GM19328 (cell line): ENCODE measurements at regions not wholly inside any gene's neighbourhood (a gene's known extent, or its start where the extent isn't known, plus 50 kb on each side); places are given as distances from the start of the nearest gene placed in this dataset.
"Not testable (repeated sequence)": the region's sequence is repeated elsewhere in the genome, so short reads cannot be mapped to it uniquely, and the experiment has no call there.

Source experiments
- ATAC-seq: cut with Tn5 transposase; IDR thresholded peaks from one replicate; pipeline ENCODE4 v1.9.1; 2021; ENCODE audit warnings: mild to moderate bottlenecking, moderate library complexity; ENCODE audit not compliant: unreplicated experiment

DNA sequence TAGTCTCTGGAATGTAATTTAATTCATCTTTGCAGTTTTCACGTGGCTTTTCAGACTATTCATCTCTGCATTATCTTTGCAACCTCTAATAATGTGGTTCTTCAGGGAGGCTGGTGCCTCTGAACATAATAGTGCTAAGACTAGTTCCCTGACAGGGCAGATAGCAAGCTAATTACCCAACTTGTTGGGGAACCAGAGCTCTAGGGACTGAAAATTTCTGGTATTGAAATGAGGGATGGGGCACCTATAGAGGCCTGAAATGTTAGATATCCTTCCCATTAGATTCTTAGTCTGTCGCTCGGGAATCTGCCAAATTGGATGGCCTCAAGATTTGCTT, 693.6 kb upstream of the MAP3K7 start:
- ATAC-seq = no peak

DNA sequence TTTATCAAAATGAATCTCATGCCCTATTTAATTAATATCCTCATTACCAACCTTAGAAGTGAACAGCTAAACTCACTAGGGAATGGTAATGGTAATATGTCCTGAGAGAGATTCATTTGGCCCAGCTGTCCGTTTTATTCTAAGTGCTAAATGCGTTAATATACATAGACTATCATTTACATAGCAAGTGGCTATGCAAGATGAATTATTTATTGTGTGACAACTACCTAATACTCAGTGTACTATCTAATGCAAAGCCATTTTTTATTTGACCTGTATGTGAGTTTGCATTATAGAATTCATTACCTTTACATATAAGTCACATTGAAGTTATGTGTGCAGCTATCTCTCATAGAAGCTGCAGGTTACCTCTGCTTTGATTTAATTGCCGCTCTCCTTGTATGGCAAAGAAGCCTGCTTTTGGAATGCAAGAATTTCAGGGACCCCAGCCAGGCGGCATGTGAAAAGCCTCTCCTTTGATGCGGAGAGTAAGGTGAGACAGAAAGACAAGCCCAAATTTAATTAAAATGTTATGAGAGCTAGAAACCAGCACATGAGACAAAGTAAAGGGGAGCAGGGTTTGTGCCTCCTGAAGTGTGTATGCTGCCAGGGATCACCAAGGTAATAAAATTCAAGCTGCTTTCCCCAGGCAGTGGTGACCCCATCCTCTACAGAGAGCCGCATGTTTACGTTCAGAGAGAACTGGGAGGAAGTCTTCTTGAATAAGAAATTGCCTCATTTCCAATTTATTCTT, 693.0 kb upstream of the MAP3K7 start:
- no peak for ATAC-seq

DNA sequence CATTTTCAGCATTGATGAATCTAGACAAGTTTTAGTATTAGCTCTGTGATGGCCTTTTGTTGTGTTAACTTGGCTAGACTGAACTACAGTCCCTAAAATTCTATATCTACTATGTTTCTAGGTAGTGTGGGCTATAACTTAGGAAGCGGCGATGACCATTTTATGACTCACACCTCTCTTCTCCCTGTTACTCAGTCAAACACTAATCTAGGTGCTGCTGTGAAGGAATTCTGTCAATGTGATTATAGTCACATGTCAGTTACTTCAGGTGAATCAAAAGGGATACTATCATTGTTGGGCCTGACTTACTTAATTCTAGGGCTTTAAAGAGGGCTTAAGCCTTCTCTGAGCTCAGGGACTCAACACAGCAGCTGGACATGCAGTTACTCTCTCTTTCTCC, 691.5 kb upstream of the MAP3K7 start:
- no peak for ATAC-seq

DNA sequence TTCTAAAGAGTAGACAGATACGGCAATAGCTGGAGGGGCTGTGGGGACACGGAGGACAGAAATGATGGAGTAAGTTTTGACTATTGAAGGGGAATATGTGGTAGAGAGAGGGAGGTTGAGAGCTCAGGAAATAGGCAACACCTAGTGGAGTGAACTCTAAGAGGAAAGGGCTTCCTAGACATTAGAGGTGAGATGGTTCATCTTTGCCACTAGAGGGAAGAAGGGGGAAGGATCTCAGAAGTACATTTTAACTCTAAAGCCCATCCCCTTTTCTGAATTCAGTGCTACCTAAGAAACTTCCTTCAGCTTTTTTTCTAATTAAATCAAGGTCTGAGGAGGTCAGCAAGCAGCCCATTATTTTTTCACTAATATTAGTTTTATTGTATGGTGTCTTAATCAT, 689.4 kb upstream of the MAP3K7 start:
- peak; percentile 77 for ATAC-seq

DNA sequence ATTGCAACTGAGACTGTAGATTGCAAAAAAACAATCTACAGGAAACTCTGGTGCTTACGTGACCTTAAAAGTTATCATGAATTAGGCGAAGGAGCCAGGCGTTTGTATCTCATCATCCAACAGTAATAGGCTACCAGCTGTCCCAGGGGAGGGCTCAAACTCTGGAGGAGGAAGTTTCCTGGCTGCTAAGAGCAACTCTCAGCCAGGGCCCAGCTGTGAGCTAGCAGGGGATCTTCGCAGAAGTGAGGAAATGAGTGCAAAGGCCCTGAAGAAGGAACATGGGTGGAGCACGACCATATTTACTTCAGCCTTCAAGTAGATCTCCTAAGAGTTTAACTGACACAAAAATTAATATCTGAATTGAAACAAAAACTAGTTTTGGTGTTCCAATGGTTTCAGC, 686.9 kb upstream of the MAP3K7 start:
- no peak for ATAC-seq

DNA sequence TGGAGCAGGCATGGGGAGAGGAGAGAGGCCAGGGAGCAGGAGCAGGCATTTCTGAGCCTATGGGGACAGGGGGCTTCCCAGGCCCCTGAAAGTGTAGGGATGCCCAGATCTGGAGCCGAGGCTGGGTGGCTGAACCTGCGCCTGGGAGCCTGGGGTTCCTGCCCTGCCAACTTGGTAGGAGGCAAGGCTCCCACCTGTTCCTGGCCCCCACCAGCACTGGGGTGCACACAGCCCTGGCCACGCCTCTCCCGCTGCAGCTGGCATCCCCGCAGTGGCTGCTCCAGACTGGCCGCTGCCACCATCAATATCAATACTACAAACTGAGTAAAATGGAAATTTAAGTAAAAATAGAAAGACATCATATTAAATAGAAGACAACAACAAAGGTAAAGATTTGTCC, 684.9 kb upstream of the MAP3K7 start:
- ATAC-seq = no peak

DNA sequence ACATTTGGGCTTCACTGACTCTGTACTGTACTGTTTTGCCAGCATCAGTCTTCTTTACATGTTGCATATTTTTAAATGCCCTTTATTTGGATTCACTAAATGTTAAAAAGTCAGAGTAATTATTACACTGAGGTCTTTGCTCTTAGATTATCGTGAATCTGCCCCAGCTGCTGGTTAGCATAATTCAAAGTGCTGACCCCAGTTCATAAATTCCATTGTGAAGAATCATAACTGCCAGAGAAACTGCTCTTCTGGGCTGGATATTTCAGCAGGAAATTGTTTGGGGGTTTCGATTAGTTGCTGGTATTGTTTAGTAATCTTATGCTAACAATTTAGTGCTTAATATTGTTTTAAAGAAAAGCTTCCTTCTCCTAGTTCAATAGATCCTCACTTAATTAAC, 682.1 kb upstream of the MAP3K7 start:
- ATAC-seq = no peak

DNA sequence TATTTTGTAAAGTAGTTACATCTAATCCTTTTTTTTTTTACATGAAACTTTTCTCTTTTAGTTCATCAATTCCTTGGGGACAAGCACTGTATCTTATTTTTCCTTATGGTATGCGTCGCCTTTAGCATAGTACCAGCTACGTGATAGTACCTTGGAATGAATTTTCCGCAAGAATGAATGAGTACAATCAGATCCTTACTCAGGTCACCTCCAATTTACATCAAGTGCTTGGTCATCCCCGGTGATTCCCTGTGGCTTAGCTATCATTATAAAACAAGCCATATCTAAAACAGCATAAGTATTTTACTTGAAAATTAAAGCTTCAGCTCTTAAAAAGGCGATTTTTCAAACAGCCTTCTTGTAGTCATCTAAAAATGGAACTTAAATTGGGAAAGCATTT, 680.4 kb upstream of the MAP3K7 start:
- no peak for ATAC-seq

DNA sequence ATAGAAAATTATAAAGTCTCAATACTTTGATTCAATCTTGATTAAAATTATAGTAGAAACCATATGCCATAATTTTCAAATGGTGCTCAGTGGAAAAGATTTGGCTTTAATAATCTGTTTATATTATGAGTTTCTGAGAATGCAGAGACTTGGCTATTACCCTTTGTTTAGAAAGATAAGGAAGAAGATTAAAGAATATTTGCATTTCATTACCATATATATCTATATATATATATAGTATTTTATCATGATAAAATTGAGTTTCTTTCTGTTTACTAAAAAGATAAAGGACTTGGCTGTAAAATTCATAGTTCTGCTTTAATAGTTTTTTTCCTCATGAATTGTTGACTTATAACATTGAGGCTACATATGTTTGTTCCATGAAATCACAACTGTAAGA, 679.3 kb upstream of the MAP3K7 start:
- ATAC-seq = no peak

DNA sequence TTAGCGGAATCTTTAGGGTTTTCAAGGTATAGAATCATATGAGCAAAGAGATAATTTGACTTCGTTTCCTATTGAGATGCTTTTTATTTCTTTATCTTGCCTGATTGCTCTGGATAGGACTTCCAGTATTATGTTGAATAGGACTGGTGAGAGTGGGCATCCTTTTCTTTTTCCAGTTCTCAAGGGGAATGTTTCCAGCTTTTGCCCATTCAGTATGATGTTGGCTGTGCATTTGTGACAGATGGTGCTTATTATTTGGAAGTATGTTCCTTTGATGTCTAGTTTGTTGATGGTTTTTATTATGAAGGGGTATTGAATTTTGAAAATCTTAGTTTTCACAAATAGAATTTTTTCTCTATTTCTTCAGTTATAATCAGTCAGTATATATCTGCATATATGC, 656.6 kb upstream of the MAP3K7 start:
- no peak for ATAC-seq

DNA sequence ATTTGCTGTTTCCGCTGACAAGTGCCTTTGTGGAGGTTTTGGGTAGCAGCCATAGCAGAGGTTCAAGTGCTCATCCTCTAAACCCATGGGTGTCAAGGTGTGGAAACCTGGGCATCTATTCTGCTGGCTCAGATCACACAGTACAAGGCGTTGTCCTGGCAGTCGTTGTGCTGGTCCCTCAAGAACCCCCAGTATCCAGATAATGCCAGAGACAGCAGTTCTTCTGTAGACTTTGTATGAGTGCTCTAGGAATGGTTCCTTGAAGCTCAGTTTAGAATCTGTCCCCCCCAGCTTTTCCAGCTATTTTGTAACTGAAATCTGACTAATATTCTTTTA, 655.7 kb upstream of the MAP3K7 start:
- ATAC-seq = no peak

DNA sequence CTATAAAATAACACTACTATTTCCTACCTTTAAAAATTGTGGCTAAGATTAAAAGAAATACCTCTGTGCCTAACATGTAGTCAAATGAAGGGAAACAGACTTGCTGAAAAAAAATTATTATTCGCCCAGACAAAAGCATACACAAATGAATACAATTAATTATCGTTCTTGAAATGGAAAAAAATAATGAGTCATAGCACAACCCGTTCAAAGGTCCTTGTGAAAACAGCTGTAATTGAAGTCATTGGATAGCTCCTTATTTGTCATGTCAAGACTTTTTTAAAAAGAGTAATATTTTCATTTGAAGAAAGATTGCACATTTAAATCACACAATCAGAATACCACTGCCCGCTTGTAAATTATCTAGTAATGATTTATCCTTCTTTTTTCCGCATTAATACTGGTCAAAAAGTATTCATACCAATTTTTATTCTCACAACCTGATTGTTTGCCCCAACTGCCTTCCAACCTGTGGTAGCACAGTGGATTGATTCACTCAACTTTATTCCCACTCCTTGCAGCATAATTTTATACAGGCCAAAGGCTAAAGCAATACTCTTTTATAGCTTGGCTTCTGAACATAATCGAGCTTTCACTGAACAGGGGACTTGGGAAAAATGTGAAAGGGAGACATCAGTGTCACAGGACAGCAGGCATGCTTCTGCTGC, 655.2 kb upstream of the MAP3K7 start:
- no peak for ATAC-seq

DNA sequence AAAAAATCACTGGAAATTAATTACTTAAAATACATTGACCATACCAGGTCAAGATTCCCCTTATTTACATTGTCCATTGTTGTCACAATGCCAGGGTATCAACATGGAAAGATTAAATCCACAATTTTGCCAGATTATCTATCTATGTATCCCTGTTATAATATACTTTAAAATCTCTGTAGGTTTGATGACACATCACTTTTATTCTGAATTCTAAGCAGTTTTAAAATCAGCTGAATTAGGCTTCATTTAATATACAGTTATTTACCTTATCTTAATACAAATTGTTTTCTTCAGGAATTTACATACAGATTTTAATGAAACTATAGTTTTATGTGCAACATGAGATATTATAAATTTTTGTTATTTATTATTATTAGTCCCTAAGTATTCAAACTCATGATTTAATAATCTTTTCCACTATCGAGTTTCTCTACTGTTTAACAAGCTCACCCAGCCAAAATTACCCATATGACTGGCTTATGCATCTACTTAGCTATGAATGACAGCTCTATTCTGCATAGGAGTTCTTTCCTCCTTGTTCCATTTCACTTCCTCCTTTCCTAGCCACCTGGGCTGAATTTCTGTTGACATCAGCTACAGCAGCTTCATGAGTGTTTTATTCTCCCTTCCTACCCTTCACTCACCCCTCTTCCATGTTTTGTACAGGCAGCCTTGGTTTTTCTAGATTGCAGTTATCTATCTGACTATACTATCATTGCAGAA, 654.2 kb upstream of the MAP3K7 start:
- no peak for ATAC-seq

DNA sequence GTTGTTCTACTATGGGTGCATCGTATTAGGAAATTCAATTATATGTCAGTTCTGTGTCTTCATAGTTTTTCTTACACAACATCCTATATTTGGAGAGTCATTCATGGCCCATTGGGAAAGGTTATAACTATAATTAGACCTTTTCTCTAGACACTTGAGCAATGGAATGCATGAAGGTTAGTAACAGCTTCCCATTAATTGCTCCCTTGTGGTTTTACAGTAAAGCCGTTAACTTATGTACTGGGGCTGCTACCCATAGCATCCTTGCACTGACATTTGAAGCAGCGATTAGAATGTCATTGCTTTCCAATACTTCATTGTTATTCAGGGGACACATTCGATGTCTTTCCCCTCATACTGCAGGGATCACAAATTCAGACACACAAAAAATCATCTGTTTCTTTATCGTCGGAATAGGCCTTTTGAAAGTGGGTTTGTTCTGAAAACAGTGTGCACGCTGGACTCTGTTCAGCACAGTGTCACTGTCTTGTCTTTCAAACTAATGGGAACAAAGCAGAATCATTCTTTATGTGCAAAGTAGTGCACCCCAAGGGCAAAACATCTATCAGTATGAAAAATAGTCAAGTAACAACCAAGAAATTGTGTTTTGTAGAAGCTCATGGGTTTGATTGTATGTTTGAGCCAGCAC, 634.3 kb upstream of the MAP3K7 start:
- no peak for ATAC-seq

DNA sequence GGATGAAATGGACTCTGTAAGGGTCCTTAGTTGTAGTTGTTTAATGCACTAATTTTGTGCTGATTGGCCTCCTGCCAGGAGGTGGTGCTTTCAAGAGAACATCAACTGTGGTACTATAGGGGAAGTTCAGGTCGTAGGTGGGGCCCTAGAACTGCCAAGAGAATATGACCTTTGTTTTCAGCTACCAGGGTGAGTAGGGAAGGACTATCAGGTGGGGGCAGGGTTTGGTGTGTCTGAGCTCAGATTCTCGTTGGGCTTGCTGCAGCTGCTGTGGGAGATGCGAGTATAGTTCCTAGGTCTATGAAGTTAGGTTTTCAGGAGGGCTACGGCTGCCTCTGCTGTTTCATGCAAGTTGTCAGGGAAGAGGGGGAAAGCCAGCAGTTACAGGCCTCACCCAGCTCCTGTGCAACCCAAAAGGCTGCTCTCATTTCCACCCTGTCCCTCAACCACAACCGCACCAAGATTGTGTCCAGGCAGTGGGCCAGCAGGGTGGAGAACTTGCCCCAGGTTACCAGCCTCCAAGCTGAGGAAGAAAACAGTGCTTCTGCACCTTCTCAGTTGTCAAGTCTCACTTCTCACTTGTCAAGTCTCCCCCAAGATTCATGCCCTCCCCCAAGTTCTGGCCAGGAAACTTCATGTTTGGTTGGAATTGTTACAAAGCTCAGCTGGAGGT, 626.5 kb upstream of the MAP3K7 start:
- no peak for ATAC-seq

DNA sequence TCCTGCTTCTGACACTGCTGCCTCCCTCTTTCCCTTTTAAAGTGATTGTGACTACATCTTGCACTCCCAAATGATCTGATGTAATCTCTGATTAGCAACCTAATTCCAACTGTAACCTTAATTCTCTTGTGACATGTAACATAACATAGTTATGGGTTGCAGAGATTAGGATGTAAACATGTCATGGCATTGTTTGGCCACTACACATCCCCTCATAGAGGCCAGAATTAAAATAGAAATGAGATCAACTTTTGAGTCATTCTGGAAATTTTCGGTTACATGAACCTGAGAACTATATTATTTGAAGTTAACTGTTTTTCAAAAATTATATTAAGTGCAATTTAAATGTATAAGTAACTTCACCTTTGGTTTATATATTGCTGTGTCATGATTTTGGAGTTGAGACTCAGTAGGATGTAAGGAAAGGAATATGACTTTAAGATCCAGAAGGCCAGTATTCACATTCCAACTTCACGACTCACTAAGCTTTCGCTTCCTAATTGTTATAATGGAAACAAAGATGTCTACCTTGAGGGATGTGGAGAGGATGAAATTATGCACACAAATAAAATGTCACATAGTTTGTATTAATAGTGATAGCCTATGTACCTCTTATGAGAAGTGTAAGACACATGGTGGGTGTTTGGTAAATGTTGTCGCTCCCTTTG, 611.9 kb upstream of the MAP3K7 start:
- ATAC-seq = no peak

DNA sequence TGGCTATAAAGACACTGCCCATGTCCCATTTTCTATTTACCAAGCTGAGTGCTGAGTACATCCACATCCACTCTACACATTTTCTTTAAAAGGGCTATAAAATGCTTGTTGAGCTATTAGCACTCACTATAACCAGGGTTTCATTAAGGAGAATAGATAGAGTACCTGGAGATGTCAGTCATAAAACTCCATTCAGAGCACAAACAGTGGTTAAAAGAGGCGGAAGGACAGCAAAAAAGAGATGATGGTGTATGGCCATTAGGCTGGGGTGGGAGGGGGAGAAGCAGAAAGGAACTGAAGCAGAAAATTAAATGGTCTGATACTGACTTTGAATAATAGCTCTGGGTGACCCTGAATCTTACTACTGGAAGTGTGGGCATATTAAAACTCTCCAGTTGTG, 609.9 kb upstream of the MAP3K7 start:
- no peak for ATAC-seq

DNA sequence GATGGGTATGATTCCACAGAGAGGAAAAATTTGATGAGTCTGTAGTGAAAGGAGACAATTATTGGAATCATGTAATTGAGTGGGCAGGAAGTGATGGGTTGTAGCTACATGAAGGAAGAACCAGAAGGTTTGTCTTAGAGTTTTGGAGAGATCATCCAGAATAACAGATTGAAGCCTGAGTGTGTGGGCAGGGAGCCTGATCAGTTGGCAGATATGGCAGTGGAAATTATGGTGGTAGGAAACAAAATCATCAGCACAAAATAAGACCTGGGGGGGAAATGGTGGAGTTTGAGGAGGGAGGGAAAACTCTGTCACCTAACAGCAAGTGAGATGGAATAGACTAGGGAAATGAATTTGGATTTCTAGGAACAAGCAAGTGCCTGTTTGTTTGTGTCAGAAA, 606.6 kb upstream of the MAP3K7 start:
- no peak for ATAC-seq

DNA sequence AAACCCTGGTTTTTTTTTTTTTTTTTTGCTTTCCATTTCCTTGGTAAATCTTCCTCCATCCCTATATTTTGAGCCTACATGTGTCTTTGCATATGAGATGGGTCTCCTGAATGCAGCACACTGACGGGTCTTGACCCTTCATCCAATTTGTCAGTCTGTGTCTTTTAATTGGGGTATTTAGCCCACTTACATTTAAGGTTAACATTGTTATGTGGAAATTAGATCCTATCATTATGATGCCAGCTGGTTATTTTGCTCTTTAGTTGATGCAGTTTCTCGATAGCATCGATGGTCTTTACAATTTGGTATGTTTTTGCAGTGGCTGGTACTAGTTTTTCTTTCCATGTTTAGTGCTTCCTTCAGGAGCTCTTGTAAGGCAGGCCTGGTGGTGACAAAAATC, 603.2 kb upstream of the MAP3K7 start:
- not testable (repeated sequence) for ATAC-seq

DNA sequence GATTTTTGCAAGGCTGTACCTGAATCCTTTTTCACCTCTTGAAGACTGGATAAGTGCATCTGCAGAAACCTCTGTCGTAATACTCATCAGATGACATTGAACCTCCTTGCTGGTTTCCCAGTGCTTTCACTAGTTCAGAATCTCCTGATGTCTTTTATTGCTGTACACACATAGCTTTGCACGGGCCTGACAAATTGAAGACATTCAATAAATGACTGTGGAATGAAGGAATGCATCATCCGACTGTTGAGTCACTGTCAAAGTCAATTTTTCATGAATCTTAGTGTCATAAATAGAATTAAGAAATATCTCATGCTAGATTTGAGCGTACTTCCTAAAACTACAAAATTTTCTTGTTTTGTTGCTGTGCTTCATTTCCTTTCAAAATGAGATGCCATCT, 598.2 kb upstream of the MAP3K7 start:
- ATAC-seq = no peak

DNA sequence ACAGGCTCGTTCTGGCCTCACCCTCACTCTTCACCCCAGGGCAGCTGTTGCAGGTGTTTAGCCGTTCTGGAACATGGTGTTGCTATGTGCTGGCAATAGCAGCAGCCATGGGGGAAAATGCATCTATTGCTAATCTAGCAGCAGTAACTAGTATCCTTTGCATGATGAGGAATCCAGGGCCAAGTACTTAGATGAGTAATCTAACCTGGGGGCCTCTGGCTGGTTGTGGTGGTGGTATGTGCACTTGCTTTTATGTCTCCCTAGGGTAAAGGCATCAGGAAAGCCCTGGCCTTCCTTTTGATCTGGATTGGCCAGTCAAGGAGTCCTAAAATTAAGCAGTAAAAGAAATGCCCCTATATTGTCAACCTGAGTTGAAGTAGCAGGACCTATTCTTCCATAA, 594.5 kb upstream of the MAP3K7 start:
- ATAC-seq = no peak
